GM12878 (cell line): ENCODE measurements at regions not wholly inside any gene's neighbourhood (a gene's known extent, or its start where the extent isn't known, plus 50 kb on each side); places are given as distances from the start of the nearest gene placed in this dataset.

Source experiments
- ATAC-seq: fragments of 200-7000 bp; cut with Tn5 transposase; 3 replicates; pipeline ENCODE4 v1.9.1; 2020; ENCODE audit warnings: mild to moderate bottlenecking, moderate library complexity
- BruUV-seq: library from RNA; stranded (reverse); fragments of 400-500 nt; replicated peaks from 2 replicates; lab custom pipeline; 2021; lab: Mats Ljungman, UMichigan
- CTCF ChIA-PET: fragments of 300-600 bp; sonication (Branson Sonifier 250); formaldehyde crosslinking; extraction: SDS; loops from one replicate; lab custom pipeline; 2021; ENCODE audit warnings: inconsistent platforms; lab: Yijun Ruan, JAX
- POLR2A ChIA-PET: fragments of 350-600 bp; formaldehyde crosslinking; extraction: SDS; loops from one replicate; lab custom pipeline; 2021; ENCODE audit warnings: inconsistent platforms; lab: Charles Lee
- RAD21 ChIA-PET: fragments of 300-600 bp; sonication (Branson Sonifier 250); formaldehyde crosslinking; loops from one replicate; lab custom pipeline; 2023; ENCODE audit warnings: antibody characterized with exemption; ENCODE audit not compliant: unreplicated experiment; lab: Charles Lee
- SMC1A ChIA-PET: fragments of 300-600 bp; sonication (Branson Sonifier 250); formaldehyde crosslinking; loops from one replicate; lab custom pipeline; 2023; ENCODE audit not compliant: unreplicated experiment, uncharacterized antibody; lab: Charles Lee
- DNase-seq: peaks from one replicate; pipeline ENCODE4 v3.0.0-alpha.2; 2011; ENCODE audit warnings: low read depth, low spot score
- FAIRE-seq: peaks from 3 replicates; lab custom pipeline; 2011; peaks lifted over from hg19 to GRCh38; lab: Jason Lieb, UNC
- H2AFZ ChIP-seq: 2 replicates; pipeline ENCODE4 v1.6.0; 2011; ENCODE audit warnings: low read depth, low read length, control low read depth; ENCODE audit not compliant: control insufficient read depth
- H3K27ac ChIP-seq: 2 replicates; pipeline ENCODE4 v1.5.1; 2011; ENCODE audit warnings: control low read depth; ENCODE audit not compliant: control insufficient read depth, insufficient read depth
- H3K27me3 ChIP-seq, 2 experiments: replicated peaks in 1 of 2; 2 replicates each; pipeline versions ENCODE4 v1.6.0 to v1.6.1; 2011; ENCODE audit warnings: low read length in 1 of 2; ENCODE audit not compliant: control insufficient read depth in 2 of 2, insufficient read depth in 2 of 2
- H3K36me3 ChIP-seq, 2 experiments: 2 replicates each; pipeline ENCODE4 v1.5.1; 2011; ENCODE audit warnings: low read length in 1 of 2; ENCODE audit not compliant: control insufficient read depth in 2 of 2, insufficient read depth in 2 of 2
- H3K4me1 ChIP-seq: 2 replicates; pipeline ENCODE4 v1.6.1; 2011; ENCODE audit warnings: mild to moderate bottlenecking, low read length, moderate library complexity, mixed read lengths; ENCODE audit not compliant: control insufficient read depth, insufficient read depth
- H3K4me2 ChIP-seq: 2 replicates; pipeline ENCODE4 v1.6.0; 2011; ENCODE audit warnings: control low read depth; ENCODE audit not compliant: control insufficient read depth, insufficient read depth
- H3K4me3 ChIP-seq: fragments of 200-600 bp; sonication (generic); 2 replicates; pipeline ENCODE4 v1.5.1; 2016
- H3K79me2 ChIP-seq: 2 replicates; pipeline ENCODE4 v1.6.0; 2011; ENCODE audit warnings: low read length; ENCODE audit not compliant: control insufficient read depth, insufficient read depth
- H3K9ac ChIP-seq: 2 replicates; pipeline ENCODE4 v1.8.0; 2011; ENCODE audit warnings: low read length, control low read depth, mixed read lengths; ENCODE audit not compliant: control insufficient read depth, insufficient read depth
- H3K9me3 ChIP-seq: replicated peaks from 3 replicates; pipeline ENCODE4 v1.5.1; 2011; ENCODE audit warnings: mild to moderate bottlenecking, low read length; ENCODE audit not compliant: control insufficient read depth, insufficient read depth
- H4K20me1 ChIP-seq: 2 replicates; pipeline ENCODE4 v1.6.0; 2011; ENCODE audit not compliant: control insufficient read depth, insufficient read depth
- CBX3 ChIP-seq: fragments of 200-600 bp; sonication (generic); IDR thresholded peaks from 2 replicates; pipeline ENCODE4 v1.6.1; 2016; ENCODE audit warnings: low read depth, borderline replicate concordance
- ELK1 ChIP-seq: IDR thresholded peaks from 2 replicates; pipeline ENCODE4 v1.6.1; 2012; ENCODE audit warnings: low read depth, low read length, improper control_type of control experiment
- KDM1A ChIP-seq: fragments of 200-600 bp; sonication (generic); IDR thresholded peaks from 2 replicates; pipeline ENCODE4 v1.6.1; 2016; ENCODE audit warnings: borderline replicate concordance
- RAD51 ChIP-seq: fragments of 450-650 bp; IDR thresholded peaks from 2 replicates; pipeline ENCODE4 v1.6.1; 2016; ENCODE audit warnings: moderate library complexity, mild to moderate bottlenecking, inconsistent platforms
- SRF ChIP-seq, 2 experiments: IDR thresholded peaks; 2 replicates each; pipeline ENCODE4 v1.6.1; 2011; ENCODE audit warnings: low read depth in 2 of 2, low read length in 2 of 2, mild to moderate bottlenecking in 1 of 2, moderate library complexity in 1 of 2
- ZBTB33 ChIP-seq: fragments of 450-650 bp; IDR thresholded peaks from 2 replicates; pipeline ENCODE4 v1.6.1; 2017; ENCODE audit warnings: mild to moderate bottlenecking
- ZNF592 ChIP-seq: fragments of 450-650 bp; IDR thresholded peaks from 2 replicates; pipeline ENCODE4 v1.6.1; 2017; ENCODE audit warnings: mild to moderate bottlenecking, moderate library complexity
- WGBS: methylation state at CpG from one replicate; pipeline ENCODE4 v1.1.6; 2016; ENCODE audit warnings: low lambda C conversion rate; ENCODE audit not compliant: insufficient replicate concordance, insufficient coverage; ENCODE audit errors: missing lambda C conversion rate; 5-methylcytosine and 5-hydroxymethylcytosine counted together
- in situ Hi-C: fragments of 300-500 bp; cut with MboI; formaldehyde crosslinking; loops from 9 replicates; pipeline ENCODE4 v1.14.3; 2018; ENCODE audit warnings: mixed read lengths
- intact Hi-C: fragments of 100-400 bp; cut with micrococcal nuclease; formaldehyde crosslinking; loops from one replicate; pipeline ENCODE4 v1.14.2; 2022; ENCODE audit not compliant: unreplicated experiment

- TF ChIP-seq KDM1A = no peak
- no peak for TF ChIP-seq ZNF592
- TF ChIP-seq, all 136 proteins: peak for 0
Observed at GRCh38 chr6:37758234-37758633, 60.6 kb upstream of the MDGA1 start (continued).

GRCh38 chr6:37757381-37757780 lies 59.7 kb upstream of the MDGA1 start:
- FAIRE-seq = no peak
- Histone ChIP-seq H3K4me1 (no peaks in the 10 kb centered on the region), H3K79me2 (no peaks in the 10 kb centered on the region), H3K9ac (no peak overlapping the region), H3K36me3 (no peaks in the 10 kb centered on the region), H3K9me3 (no peaks in the 10 kb centered on the region), H3K27ac (no peak overlapping the region), H4K20me1 (no peaks in the 10 kb centered on the region), H3K4me3 (no peak overlapping the region), H3K4me2 (no peak overlapping the region), H3K27me3 (no peaks in the 10 kb centered on the region), H2AFZ (no peak overlapping the region)
- ATAC-seq = no peak
- RAD21 ChIA-PET = no interaction called here
- in situ Hi-C loops = no loop called here
- intact Hi-C loops = no loop called here
- SMC1A ChIA-PET = interaction anchor here (1.3 to 1.6 kb wide), 2 partner anchors 61 to 731 kb away, joined by 4 to 5 read pairs; no protein-coding TSS in a partner anchor
- POLR2A ChIA-PET = interaction anchor here (1.4 kb wide), 1 partner anchor 9 kb away, joined by 3 read pairs; no protein-coding TSS in a partner anchor
- CTCF ChIA-PET = interaction anchor here (0.6 to 1.3 kb wide), 3 partner anchors 16 to 38 kb away, joined by 3 to 4 read pairs (median 4); no protein-coding TSS in a partner anchor
- WGBS = 5% methylated on average over 2 of the region's 2 CpGs
- DNase-seq = no peak
- TF ChIP-seq ELK1 (no peak), RAD51 (no peak), CBX3 (no peak), SRF (IDR thresholded peaks at IDR 0.05; ENCODE audit: low read depth in 2 of 2, low read length in 2 of 2) (no peak), ZBTB33 (no peak)
- TF ChIP-seq, all 136 proteins: peak for 0
- no TSS peak for BruUV-seq
